G401.6 (cell line): ENCODE measurements at regions not wholly inside any gene's neighbourhood (a gene's known extent, or its start where the extent isn't known, plus 50 kb on each side); places are given as distances from the start of the nearest gene placed in this dataset.
"Not testable (repeated sequence)": the region's sequence is repeated elsewhere in the genome, so short reads cannot be mapped to it uniquely, and the experiment has no call there.

Experiments
- FAIRE-seq: peaks from 2 replicates; lab custom pipeline; 2012; peaks lifted over from hg19 to GRCh38; lab: Jason Lieb, UNC

- no peak for FAIRE-seq
Measured at GRCh38 chr4:138892483-138893407, 122.8 kb upstream of the NOCT start.

GRCh38 chr4:138891631-138892031 lies 124.0 kb upstream of the NOCT start:
- no peak for FAIRE-seq

GRCh38 chr4:138890891-138891570 lies 124.5 kb upstream of the NOCT start:
- FAIRE-seq = no peak

- FAIRE-seq = no peak
Measured at GRCh38 chr4:138889216-138889615, 126.4 kb upstream of the NOCT start.

- FAIRE-seq = no peak
Measured at GRCh38 chr4:138887741-138888140, 127.8 kb upstream of the NOCT start.

- FAIRE-seq = no peak
Measured at GRCh38 chr4:138887341-138887740, 128.2 kb upstream of the NOCT start.

GRCh38 chr4:138879757-138880156 lies 135.8 kb upstream of the NOCT start:
- FAIRE-seq = no peak

GRCh38 chr4:138875891-138876608 lies 139.5 kb upstream of the NOCT start:
- FAIRE-seq = no peak

- FAIRE-seq = no peak
Measured at GRCh38 chr4:138871555-138871875, 144.1 kb upstream of the NOCT start.

GRCh38 chr4:138870737-138871554 lies 144.6 kb upstream of the NOCT start:
- FAIRE-seq = peak; percentile 79

GRCh38 chr4:138869631-138870030 lies 145.9 kb upstream of the NOCT start:
- FAIRE-seq = no peak

GRCh38 chr4:138869165-138869564 lies 146.4 kb upstream of the NOCT start:
- no peak for FAIRE-seq

GRCh38 chr4:138868562-138868961 lies 147.0 kb upstream of the NOCT start:
- no peak for FAIRE-seq

GRCh38 chr4:138867404-138867803 lies 148.2 kb upstream of the NOCT start:
- FAIRE-seq = no peak

- no peak for FAIRE-seq
Measured at GRCh38 chr4:138866314-138866713, 149.3 kb upstream of the NOCT start.

GRCh38 chr4:138865765-138866164 lies 149.8 kb upstream of the NOCT start:
- no peak for FAIRE-seq

- no peak for FAIRE-seq
Measured at GRCh38 chr4:138864961-138865720, 150.4 kb upstream of the NOCT start.

GRCh38 chr4:138863160-138863559 lies 152.4 kb upstream of the NOCT start:
- no peak for FAIRE-seq

- no peak for FAIRE-seq
Measured at GRCh38 chr4:138861135-138861534, 154.4 kb upstream of the NOCT start.

GRCh38 chr4:138860357-138860756 lies 155.2 kb upstream of the NOCT start:
- FAIRE-seq = not testable (repeated sequence)

GRCh38 chr4:138859254-138859653 lies 156.3 kb upstream of the NOCT start:
- no peak for FAIRE-seq
